ENCODE measurements at regions not wholly inside any gene's neighbourhood (a gene's known extent, or its start where the extent isn't known, plus 50 kb on each side); places are given as distances from the start of the nearest gene placed in this dataset.
"Not testable (repeated sequence)": the region's sequence is repeated elsewhere in the genome, so short reads cannot be mapped to it uniquely, and the experiment has no call there.

GRCh38 chr13:107811233-107812013, 403.9 kb downstream of the LIG4 start:
- DNase-seq = no peak

- no peak for DNase-seq
Measured at GRCh38 chr13:107809125-107809524, 406.2 kb downstream of the LIG4 start.

- DNase-seq = no peak
Measured at GRCh38 chr13:107808389-107808788, 406.9 kb downstream of the LIG4 start.

GRCh38 chr13:107807306-107808073, 407.8 kb downstream of the LIG4 start:
- DNase-seq = no peak

GRCh38 chr13:107806726-107807125, 408.6 kb downstream of the LIG4 start:
- no peak for DNase-seq

GRCh38 chr13:107803822-107804495, 411.4 kb downstream of the LIG4 start:
- DNase-seq = no peak

GRCh38 chr13:107801621-107802020, 413.7 kb downstream of the LIG4 start:
- DNase-seq = no peak

GRCh38 chr13:107799001-107799400, 416.3 kb downstream of the LIG4 start:
- DNase-seq = no peak

- DNase-seq = no peak
Measured at GRCh38 chr13:107790397-107790796, 424.9 kb downstream of the LIG4 start.

- no peak for DNase-seq
Measured at GRCh38 chr13:107788464-107789165, 426.7 kb downstream of the LIG4 start.

GRCh38 chr13:107782646-107783045, 432.7 kb downstream of the LIG4 start:
- not testable (repeated sequence) for DNase-seq

GRCh38 chr13:107778094-107778493, 437.2 kb downstream of the LIG4 start:
- no peak for DNase-seq

GRCh38 chr13:107770541-107770940, 444.8 kb downstream of the LIG4 start:
- DNase-seq = no peak

GRCh38 chr13:107767119-107767518, 448.2 kb downstream of the LIG4 start:
- DNase-seq = no peak

- DNase-seq = no peak
Measured at GRCh38 chr13:107765724-107766401, 449.5 kb downstream of the LIG4 start.

GRCh38 chr13:107764046-107764445, 451.3 kb downstream of the LIG4 start:
- DNase-seq = no peak

GRCh38 chr13:107753748-107754147, 461.6 kb downstream of the LIG4 start:
- DNase-seq = no peak

GRCh38 chr13:107753291-107753690, 462.0 kb downstream of the LIG4 start:
- no peak for DNase-seq

- DNase-seq = no peak
Measured at GRCh38 chr13:107743983-107744382, 471.4 kb downstream of the LIG4 start.

GRCh38 chr13:107743526-107743925, 471.8 kb downstream of the LIG4 start:
- no peak for DNase-seq

GRCh38 chr13:107743100-107743499, 472.2 kb downstream of the LIG4 start:
- no peak for DNase-seq

- DNase-seq = no peak
Measured at GRCh38 chr13:107742544-107742943, 472.8 kb downstream of the LIG4 start.
